ENCODE measurements at regions not wholly inside any gene's neighbourhood (a gene's known extent, or its start where the extent isn't known, plus 50 kb on each side); places are given as distances from the start of the nearest gene placed in this dataset.

GRCh38 chr9:7735311-7735710 lies 64.3 kb downstream of the DMAC1 start:
- TF ChIP-seq CTCF (IDR thresholded peaks at IDR 0.05): no peak
- TF ChIP-seq POLR2AphosphoS5 (IDR thresholded peaks at IDR 0.05): no peak
